ENCODE measurements at regions not wholly inside any gene's neighbourhood (a gene's known extent, or its start where the extent isn't known, plus 50 kb on each side); places are given as distances from the start of the nearest gene placed in this dataset.

DNA sequence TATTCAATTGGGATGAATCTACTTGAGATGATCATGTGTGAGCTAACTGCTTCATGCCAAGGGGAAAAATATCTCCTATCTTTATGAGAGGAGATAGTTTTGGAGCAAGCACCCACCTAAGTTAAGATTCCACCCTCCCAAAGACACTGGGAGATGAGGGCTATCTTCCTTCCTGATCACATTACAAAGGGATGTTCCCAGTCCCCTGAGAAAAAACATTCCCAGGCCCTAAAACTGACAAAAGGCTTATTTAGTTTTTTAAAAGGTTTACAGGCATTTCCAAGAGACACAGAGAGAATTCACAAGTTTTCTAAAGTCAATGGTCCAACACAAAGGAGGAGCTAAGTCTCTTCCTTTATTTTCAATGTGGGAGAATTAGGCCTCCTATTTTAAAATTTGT, 401.5 kb downstream of the FBXO15 start (continued):
- no peak for TF ChIP-seq EZH2 (IDR thresholded peaks at IDR 0.05; ENCODE audit: low read depth, unreplicated experiment)
- no peak for TF ChIP-seq EZH2phosphoT487 (IDR thresholded peaks at IDR 0.05; ENCODE audit: unreplicated experiment)
- no peak for TF ChIP-seq CREB1 (CRISPR knock-in tag; IDR thresholded peaks at IDR 0.05; ENCODE audit: low read depth)
- TF ChIP-seq, protein P1, sequence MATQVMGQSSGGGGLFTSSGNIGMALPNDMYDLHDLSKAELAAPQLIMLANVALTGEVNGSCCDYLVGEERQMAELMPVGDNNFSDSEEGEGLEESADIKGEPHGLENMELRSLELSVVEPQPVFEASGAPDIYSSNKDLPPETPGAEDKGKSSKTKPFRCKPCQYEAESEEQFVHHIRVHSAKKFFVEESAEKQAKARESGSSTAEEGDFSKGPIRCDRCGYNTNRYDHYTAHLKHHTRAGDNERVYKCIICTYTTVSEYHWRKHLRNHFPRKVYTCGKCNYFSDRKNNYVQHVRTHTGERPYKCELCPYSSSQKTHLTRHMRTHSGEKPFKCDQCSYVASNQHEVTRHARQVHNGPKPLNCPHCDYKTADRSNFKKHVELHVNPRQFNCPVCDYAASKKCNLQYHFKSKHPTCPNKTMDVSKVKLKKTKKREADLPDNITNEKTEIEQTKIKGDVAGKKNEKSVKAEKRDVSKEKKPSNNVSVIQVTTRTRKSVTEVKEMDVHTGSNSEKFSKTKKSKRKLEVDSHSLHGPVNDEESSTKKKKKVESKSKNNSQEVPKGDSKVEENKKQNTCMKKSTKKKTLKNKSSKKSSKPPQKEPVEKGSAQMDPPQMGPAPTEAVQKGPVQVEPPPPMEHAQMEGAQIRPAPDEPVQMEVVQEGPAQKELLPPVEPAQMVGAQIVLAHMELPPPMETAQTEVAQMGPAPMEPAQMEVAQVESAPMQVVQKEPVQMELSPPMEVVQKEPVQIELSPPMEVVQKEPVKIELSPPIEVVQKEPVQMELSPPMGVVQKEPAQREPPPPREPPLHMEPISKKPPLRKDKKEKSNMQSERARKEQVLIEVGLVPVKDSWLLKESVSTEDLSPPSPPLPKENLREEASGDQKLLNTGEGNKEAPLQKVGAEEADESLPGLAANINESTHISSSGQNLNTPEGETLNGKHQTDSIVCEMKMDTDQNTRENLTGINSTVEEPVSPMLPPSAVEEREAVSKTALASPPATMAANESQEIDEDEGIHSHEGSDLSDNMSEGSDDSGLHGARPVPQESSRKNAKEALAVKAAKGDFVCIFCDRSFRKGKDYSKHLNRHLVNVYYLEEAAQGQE (IDR thresholded peaks at IDR 0.05; ENCODE audit: unreplicated experiment), result no peak
- TF ChIP-seq, protein P2, sequence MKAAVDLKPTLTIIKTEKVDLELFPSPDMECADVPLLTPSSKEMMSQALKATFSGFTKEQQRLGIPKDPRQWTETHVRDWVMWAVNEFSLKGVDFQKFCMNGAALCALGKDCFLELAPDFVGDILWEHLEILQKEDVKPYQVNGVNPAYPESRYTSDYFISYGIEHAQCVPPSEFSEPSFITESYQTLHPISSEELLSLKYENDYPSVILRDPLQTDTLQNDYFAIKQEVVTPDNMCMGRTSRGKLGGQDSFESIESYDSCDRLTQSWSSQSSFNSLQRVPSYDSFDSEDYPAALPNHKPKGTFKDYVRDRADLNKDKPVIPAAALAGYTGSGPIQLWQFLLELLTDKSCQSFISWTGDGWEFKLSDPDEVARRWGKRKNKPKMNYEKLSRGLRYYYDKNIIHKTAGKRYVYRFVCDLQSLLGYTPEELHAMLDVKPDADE (IDR thresholded peaks at IDR 0.05), result no peak
- TF ChIP-seq JUNB (IDR thresholded peaks at IDR 0.05; ENCODE audit: unreplicated experiment), result no peak
- TF ChIP-seq, protein P3, sequence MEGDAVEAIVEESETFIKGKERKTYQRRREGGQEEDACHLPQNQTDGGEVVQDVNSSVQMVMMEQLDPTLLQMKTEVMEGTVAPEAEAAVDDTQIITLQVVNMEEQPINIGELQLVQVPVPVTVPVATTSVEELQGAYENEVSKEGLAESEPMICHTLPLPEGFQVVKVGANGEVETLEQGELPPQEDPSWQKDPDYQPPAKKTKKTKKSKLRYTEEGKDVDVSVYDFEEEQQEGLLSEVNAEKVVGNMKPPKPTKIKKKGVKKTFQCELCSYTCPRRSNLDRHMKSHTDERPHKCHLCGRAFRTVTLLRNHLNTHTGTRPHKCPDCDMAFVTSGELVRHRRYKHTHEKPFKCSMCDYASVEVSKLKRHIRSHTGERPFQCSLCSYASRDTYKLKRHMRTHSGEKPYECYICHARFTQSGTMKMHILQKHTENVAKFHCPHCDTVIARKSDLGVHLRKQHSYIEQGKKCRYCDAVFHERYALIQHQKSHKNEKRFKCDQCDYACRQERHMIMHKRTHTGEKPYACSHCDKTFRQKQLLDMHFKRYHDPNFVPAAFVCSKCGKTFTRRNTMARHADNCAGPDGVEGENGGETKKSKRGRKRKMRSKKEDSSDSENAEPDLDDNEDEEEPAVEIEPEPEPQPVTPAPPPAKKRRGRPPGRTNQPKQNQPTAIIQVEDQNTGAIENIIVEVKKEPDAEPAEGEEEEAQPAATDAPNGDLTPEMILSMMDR (conservative IDR thresholded peaks at IDR 0.05; ENCODE audit: low read depth in 2 of 2), result no peak

DNA sequence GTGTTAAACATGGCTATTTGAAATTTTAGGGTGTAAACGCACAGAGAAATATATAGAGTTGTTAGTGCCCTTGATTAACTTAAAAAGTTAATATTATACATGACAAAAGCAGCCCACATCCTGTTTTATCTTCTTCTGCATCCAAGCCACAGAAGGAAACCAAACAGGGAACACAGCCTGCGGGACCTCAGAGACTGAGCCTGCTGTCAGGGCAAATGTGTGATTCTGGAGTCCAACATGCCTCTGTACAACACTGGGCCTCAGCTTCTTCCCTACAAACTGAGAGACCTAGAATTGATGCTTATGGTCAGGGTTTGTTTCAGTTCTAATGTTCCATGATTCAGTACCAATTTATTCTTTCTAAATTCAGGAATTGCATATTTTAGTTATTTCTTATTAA, 404.7 kb downstream of the FBXO15 start:
- peaks cover 5% of the 10 kb centered on the region for H3K27me3 Mint-ChIP-seq (ENCODE audit: insufficient read depth, low read depth, poor library complexity)
- H3K79me2 ChIP-seq (replicated peaks; ENCODE audit: insufficient read depth), result no peaks in the 10 kb centered on the region
- H3K4me3 ChIP-seq, result no peak overlapping the region
- H4K20me1 ChIP-seq (replicated peaks; ENCODE audit: insufficient read depth), result no peaks in the 10 kb centered on the region
- H3F3A ChIP-seq (replicated peaks; ENCODE audit: low read depth), result no peaks in the 10 kb centered on the region
- peaks cover 3% of the 10 kb centered on the region; the same call in 1 of the 2 replicates for H3K9me2 ChIP-seq (ENCODE audit: insufficient read depth)
- H3K27me3 ChIP-seq (ENCODE audit: insufficient read depth), result no peaks in the 10 kb centered on the region
- no peak overlapping the region for H3K4me2 ChIP-seq
- no peak for DNase-seq (ENCODE audit: low spot score)
- H2AFZ ChIP-seq, result no peak overlapping the region
- H3K4me1 Mint-ChIP-seq, result peaks cover 38% of the 10 kb centered on the region
- H3K4me3 Mint-ChIP-seq, result no peak overlapping the region
- no peaks in the 10 kb centered on the region for H3K9me3 Mint-ChIP-seq
- no peak overlapping the region for H3K27ac Mint-ChIP-seq
- peaks cover 47% of the 10 kb centered on the region for H3K4me1 ChIP-seq (ENCODE audit: insufficient read depth)
- H3K36me3 ChIP-seq (ENCODE audit: insufficient read depth), result no peaks in the 10 kb centered on the region
- no peak overlapping the region for H3K27ac ChIP-seq (ENCODE audit: low read depth)
- ATAC-seq, result no peak
- H3K36me3 Mint-ChIP-seq (ENCODE audit: low read depth), result no peaks in the 10 kb centered on the region
- TF ChIP-seq NANOG (IDR thresholded peaks at IDR 0.05; ENCODE audit: borderline replicate concordance), result no peak
- no peak for TF ChIP-seq JUNB (IDR thresholded peaks at IDR 0.05; ENCODE audit: unreplicated experiment)
- TF ChIP-seq STAT1 (IDR thresholded peaks at IDR 0.05; ENCODE audit: unreplicated experiment), result no peak
- TF ChIP-seq EZH2phosphoT487 (IDR thresholded peaks at IDR 0.05; ENCODE audit: unreplicated experiment), result no peak
- TF ChIP-seq, protein P2 (IDR thresholded peaks at IDR 0.05), result no peak
- TF ChIP-seq, protein P1 (IDR thresholded peaks at IDR 0.05; ENCODE audit: unreplicated experiment), result no peak
- TF ChIP-seq ZNF114 (CRISPR knock-in tag; IDR thresholded peaks at IDR 0.05), result no peak
- TF ChIP-seq EZH2 (IDR thresholded peaks at IDR 0.05; ENCODE audit: low read depth, unreplicated experiment), result no peak
- no peak for TF ChIP-seq POLR2AphosphoS5 (IDR thresholded peaks at IDR 0.05; ENCODE audit: low read depth)

Measured in GM23338 (cell line).